ENCODE measurements at regions not wholly inside any gene's neighbourhood (a gene's known extent, or its start where the extent isn't known, plus 50 kb on each side); places are given as distances from the start of the nearest gene placed in this dataset.
"Not testable (repeated sequence)": the region's sequence is repeated elsewhere in the genome, so short reads cannot be mapped to it uniquely, and the experiment has no call there.

- Histone ChIP-seq H2AFZ (ENCODE audit: low read length) (no peak overlapping the region), H3F3A (ENCODE audit: insufficient read depth, low read length) (no peaks in the 10 kb centered on the region), H3K4me3 (ENCODE audit: low read depth, low read length, poor library complexity, severe bottlenecking) (no peak overlapping the region), H4K20me1 (ENCODE audit: insufficient read depth, low read length) (no peaks in the 10 kb centered on the region), H3K27ac (ENCODE audit: low read depth, low read length, poor library complexity, severe bottlenecking) (no peak overlapping the region), H3K4me2 (ENCODE audit: low read length) (no peak overlapping the region), H3K9ac (ENCODE audit: low read length) (no peak overlapping the region), H3K27me3 (ENCODE audit: insufficient read depth, low read length) (no peaks in the 10 kb centered on the region), H3K36me3 (ENCODE audit: insufficient read depth, low read length) (no peaks in the 10 kb centered on the region), H3K79me2 (ENCODE audit: insufficient read depth, low read length) (no peaks in the 10 kb centered on the region), H3K9me2 (ENCODE audit: low read depth, low read length) (no peaks in the 10 kb centered on the region), H3K9me3 (ENCODE audit: low read length) (no peaks in the 10 kb centered on the region), H3K4me1 (ENCODE audit: insufficient read depth, low read length, severe bottlenecking) (no peaks in the 10 kb centered on the region)
- TF ChIP-seq, protein P1, sequence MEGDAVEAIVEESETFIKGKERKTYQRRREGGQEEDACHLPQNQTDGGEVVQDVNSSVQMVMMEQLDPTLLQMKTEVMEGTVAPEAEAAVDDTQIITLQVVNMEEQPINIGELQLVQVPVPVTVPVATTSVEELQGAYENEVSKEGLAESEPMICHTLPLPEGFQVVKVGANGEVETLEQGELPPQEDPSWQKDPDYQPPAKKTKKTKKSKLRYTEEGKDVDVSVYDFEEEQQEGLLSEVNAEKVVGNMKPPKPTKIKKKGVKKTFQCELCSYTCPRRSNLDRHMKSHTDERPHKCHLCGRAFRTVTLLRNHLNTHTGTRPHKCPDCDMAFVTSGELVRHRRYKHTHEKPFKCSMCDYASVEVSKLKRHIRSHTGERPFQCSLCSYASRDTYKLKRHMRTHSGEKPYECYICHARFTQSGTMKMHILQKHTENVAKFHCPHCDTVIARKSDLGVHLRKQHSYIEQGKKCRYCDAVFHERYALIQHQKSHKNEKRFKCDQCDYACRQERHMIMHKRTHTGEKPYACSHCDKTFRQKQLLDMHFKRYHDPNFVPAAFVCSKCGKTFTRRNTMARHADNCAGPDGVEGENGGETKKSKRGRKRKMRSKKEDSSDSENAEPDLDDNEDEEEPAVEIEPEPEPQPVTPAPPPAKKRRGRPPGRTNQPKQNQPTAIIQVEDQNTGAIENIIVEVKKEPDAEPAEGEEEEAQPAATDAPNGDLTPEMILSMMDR (IDR thresholded peaks at IDR 0.05; ENCODE audit: low read length): no peak
- TF ChIP-seq EZH2 (IDR thresholded peaks at IDR 0.05; ENCODE audit: borderline replicate concordance, low read length): no peak
These were observed 176.1 kb upstream of the CCDC54 start for GRCh38 chr3:107201146-107201545.

DNA sequence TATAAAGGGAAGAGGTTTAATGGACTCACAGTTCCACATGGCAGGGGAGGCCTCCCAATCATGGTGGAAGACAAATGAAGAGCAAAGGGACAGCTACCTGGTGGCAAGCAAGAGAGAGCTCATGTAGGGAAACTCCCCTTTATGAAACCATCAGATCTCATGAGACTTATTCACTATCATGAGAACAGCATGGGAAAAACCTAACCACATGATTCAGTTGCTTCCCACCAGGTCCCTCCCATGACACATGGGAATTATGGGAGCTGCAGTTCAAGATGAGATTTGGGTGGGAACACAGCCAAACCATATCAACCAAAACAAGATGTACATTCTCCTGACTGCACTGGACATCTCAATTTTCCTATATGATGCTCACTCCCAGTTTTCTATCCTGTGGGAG, 174.4 kb upstream of the CCDC54 start:
- not testable (repeated sequence) for H3K36me3 ChIP-seq (ENCODE audit: insufficient read depth, low read length); H3K79me2 ChIP-seq (ENCODE audit: insufficient read depth, low read length); H3K9me3 ChIP-seq (ENCODE audit: low read length); H3K4me1 ChIP-seq (ENCODE audit: insufficient read depth, low read length, severe bottlenecking); H3F3A ChIP-seq (ENCODE audit: insufficient read depth, low read length); H4K20me1 ChIP-seq (ENCODE audit: insufficient read depth, low read length); H2AFZ ChIP-seq (ENCODE audit: low read length); H3K27me3 ChIP-seq (ENCODE audit: insufficient read depth, low read length); H3K4me3 ChIP-seq (ENCODE audit: low read depth, low read length, poor library complexity, severe bottlenecking); H3K9ac ChIP-seq (ENCODE audit: low read length); H3K27ac ChIP-seq (ENCODE audit: low read depth, low read length, poor library complexity, severe bottlenecking); H3K9me2 ChIP-seq (ENCODE audit: low read depth, low read length); H3K4me2 ChIP-seq (ENCODE audit: low read length)

DNA sequence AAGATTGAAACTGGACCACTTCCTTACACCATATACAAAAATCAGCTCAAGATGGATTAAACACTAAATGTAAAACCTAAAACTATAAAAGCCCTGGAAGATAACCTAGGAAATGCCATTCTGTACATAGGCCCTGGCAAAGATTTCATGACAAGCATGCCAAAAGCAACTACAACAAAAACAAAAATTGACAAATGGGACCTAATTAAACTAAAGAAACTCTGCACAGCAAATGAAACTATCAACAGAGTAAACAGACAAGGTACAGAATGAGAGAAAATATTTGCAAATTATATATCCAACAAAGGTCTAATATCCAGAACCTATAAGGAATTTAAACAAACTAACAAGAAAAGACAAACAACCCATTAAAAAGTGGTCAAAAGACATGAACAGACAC, 173.1 kb upstream of the CCDC54 start:
- Histone ChIP-seq H3K27me3 (ENCODE audit: insufficient read depth, low read length) (no peaks in the 10 kb centered on the region), H3F3A (ENCODE audit: insufficient read depth, low read length) (no peaks in the 10 kb centered on the region), H3K4me1 (ENCODE audit: insufficient read depth, low read length, severe bottlenecking) (no peaks in the 10 kb centered on the region), H3K9me3 (ENCODE audit: low read length) (no peaks in the 10 kb centered on the region), H3K4me2 (ENCODE audit: low read length) (no peak overlapping the region), H3K79me2 (ENCODE audit: insufficient read depth, low read length) (no peaks in the 10 kb centered on the region), H3K9me2 (ENCODE audit: low read depth, low read length) (no peaks in the 10 kb centered on the region), H3K4me3 (ENCODE audit: low read depth, low read length, poor library complexity, severe bottlenecking) (no peak overlapping the region), H3K9ac (ENCODE audit: low read length) (no peak overlapping the region), H3K27ac (ENCODE audit: low read depth, low read length, poor library complexity, severe bottlenecking) (no peak overlapping the region), H4K20me1 (ENCODE audit: insufficient read depth, low read length) (no peaks in the 10 kb centered on the region), H2AFZ (ENCODE audit: low read length) (no peak overlapping the region), H3K36me3 (ENCODE audit: insufficient read depth, low read length) (no peaks in the 10 kb centered on the region)
- TF ChIP-seq, protein P1 (IDR thresholded peaks at IDR 0.05; ENCODE audit: low read length): no peak
- TF ChIP-seq EZH2 (IDR thresholded peaks at IDR 0.05; ENCODE audit: borderline replicate concordance, low read length): no peak

DNA sequence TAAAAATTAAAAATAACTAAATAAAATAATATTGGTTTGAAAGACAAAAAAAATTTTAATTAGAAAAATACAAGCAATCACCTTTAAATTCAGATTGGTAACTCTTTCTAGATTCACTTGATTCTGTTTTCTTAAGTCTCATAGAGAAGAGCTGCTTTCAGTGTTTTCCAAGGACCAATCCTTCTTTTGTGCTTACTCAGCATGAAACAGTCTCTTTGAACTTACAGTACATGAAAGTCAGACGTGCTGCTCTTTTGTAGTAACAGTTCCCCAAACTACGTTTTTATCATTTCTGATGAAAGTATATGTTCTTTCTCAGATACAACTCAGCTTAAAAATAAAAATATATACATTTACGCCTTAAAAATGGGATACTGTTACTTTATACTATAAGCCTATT, 171.9 kb upstream of the CCDC54 start:
- no peak overlapping the region for H2AFZ ChIP-seq (ENCODE audit: low read length)
- H3K36me3 ChIP-seq (ENCODE audit: insufficient read depth, low read length): no peaks in the 10 kb centered on the region
- H3K27ac ChIP-seq (ENCODE audit: low read depth, low read length, poor library complexity, severe bottlenecking): no peak overlapping the region
- H3K4me1 ChIP-seq (ENCODE audit: insufficient read depth, low read length, severe bottlenecking): no peaks in the 10 kb centered on the region
- no peaks in the 10 kb centered on the region for H3K27me3 ChIP-seq (ENCODE audit: insufficient read depth, low read length)
- H3F3A ChIP-seq (ENCODE audit: insufficient read depth, low read length): no peaks in the 10 kb centered on the region
- H3K4me3 ChIP-seq (ENCODE audit: low read depth, low read length, poor library complexity, severe bottlenecking): no peak overlapping the region
- H3K9ac ChIP-seq (ENCODE audit: low read length): no peak overlapping the region
- H4K20me1 ChIP-seq (ENCODE audit: insufficient read depth, low read length): no peaks in the 10 kb centered on the region
- H3K9me3 ChIP-seq (ENCODE audit: low read length): no peaks in the 10 kb centered on the region
- no peaks in the 10 kb centered on the region for H3K79me2 ChIP-seq (ENCODE audit: insufficient read depth, low read length)
- no peak overlapping the region for H3K4me2 ChIP-seq (ENCODE audit: low read length)
- no peaks in the 10 kb centered on the region for H3K9me2 ChIP-seq (ENCODE audit: low read depth, low read length)
- TF ChIP-seq EZH2 (IDR thresholded peaks at IDR 0.05; ENCODE audit: borderline replicate concordance, low read length): no peak
- TF ChIP-seq, protein P1 (IDR thresholded peaks at IDR 0.05; ENCODE audit: low read length): no peak

Measured in OCI-LY1 (cell line).